ENCODE measurements at regions not wholly inside any gene's neighbourhood (a gene's known extent, or its start where the extent isn't known, plus 50 kb on each side); places are given as distances from the start of the nearest gene placed in this dataset.

DNA sequence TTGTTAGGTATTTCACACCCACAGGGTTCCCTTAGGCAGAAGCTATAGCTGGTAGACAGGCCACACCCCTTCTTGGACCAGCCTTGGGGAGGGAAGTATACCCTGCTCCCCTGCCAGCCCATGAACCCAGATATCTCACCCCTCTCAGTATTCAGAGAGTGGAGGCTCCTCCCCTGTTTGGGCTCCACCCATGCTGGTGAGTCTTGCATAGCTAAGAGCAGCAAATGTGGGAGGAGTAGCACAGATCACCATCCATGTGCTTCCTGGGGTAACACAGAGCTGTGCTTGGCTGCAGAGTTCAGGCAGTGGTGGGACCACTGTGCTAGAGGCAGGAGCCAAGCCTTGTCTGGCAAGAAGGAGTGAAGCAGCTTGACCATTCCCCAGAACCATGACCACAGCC lies 427.2 kb downstream of the ZIC1 start:
- TF ChIP-seq, protein P1, sequence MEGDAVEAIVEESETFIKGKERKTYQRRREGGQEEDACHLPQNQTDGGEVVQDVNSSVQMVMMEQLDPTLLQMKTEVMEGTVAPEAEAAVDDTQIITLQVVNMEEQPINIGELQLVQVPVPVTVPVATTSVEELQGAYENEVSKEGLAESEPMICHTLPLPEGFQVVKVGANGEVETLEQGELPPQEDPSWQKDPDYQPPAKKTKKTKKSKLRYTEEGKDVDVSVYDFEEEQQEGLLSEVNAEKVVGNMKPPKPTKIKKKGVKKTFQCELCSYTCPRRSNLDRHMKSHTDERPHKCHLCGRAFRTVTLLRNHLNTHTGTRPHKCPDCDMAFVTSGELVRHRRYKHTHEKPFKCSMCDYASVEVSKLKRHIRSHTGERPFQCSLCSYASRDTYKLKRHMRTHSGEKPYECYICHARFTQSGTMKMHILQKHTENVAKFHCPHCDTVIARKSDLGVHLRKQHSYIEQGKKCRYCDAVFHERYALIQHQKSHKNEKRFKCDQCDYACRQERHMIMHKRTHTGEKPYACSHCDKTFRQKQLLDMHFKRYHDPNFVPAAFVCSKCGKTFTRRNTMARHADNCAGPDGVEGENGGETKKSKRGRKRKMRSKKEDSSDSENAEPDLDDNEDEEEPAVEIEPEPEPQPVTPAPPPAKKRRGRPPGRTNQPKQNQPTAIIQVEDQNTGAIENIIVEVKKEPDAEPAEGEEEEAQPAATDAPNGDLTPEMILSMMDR (IDR thresholded peaks at IDR 0.05; ENCODE audit: insufficient read depth, low read depth, low read length), result no peak
- no peak for TF ChIP-seq EZH2 (IDR thresholded peaks at IDR 0.05; ENCODE audit: insufficient read depth, low read length)
